A549 (cell line): ENCODE measurements at regions not wholly inside any gene's neighbourhood (a gene's known extent, or its start where the extent isn't known, plus 50 kb on each side); places are given as distances from the start of the nearest gene placed in this dataset.

ENCODE experiments used
- ATAC-seq, 2 experiments: fragments of 200-7000 bp in 1 of 2; fragments of >200 bp in 1 of 2; cut with Nextera tagmentation in 1 of 2; cut with Tn5 transposase in 1 of 2; 3 replicates each; pipeline versions ENCODE4 v1.8.0 to v1.9.1; 2018 to 2020; ENCODE audit warnings: mild to moderate bottlenecking in 1 of 2, moderate library complexity in 1 of 2
- CTCF ChIA-PET: fragments of 300-600 bp; sonication (Branson Sonifier 250); formaldehyde crosslinking; extraction: SDS; loops from one replicate; lab custom pipeline; 2021; ENCODE audit warnings: antibody characterized with exemption, inconsistent platforms; lab: Yijun Ruan, JAX
- POLR2A ChIA-PET: fragments of 350-600 bp; formaldehyde crosslinking; extraction: SDS; loops from one replicate; lab custom pipeline; 2021; ENCODE audit warnings: antibody characterized with exemption, inconsistent platforms; lab: Yijun Ruan, JAX
- DNase-seq, 2 experiments: peaks; one replicate each; pipeline versions ENCODE4 v3.0.0 to v3.0.0-alpha.2; 2011 to 2016; ENCODE audit warnings: low read depth in 1 of 2, low spot score in 1 of 2
- FAIRE-seq: peaks from 2 replicates; lab custom pipeline; 2011; peaks lifted over from hg19 to GRCh38; lab: Jason Lieb, UNC
- H3K27ac ChIP-seq, 2 experiments: fragments of >200 bp; sonication (Bioruptor Twin); formaldehyde crosslinking; 3 replicates each; pipeline ENCODE4 v1.5.1; 2016 to 2017
- H3K4me1 ChIP-seq: fragments of >200 bp; sonication (Bioruptor Twin); formaldehyde crosslinking; 3 replicates; pipeline ENCODE4 v1.6.1; 2016
- H3K4me2 ChIP-seq: fragments of >200 bp; sonication (Bioruptor Twin); formaldehyde crosslinking; 3 replicates; pipeline ENCODE4 v1.6.1; 2016
- H3K4me3 ChIP-seq: fragments of >200 bp; sonication (Bioruptor Twin); formaldehyde crosslinking; 3 replicates; pipeline ENCODE4 v1.5.1; 2016
- H3K9me3 ChIP-seq: fragments of >200 bp; sonication (Bioruptor Twin); formaldehyde crosslinking; 3 replicates; pipeline ENCODE4 v1.6.1; 2016
- BCL3 ChIP-seq: fragments of >200 bp; sonication (Bioruptor Twin); formaldehyde crosslinking; IDR thresholded peaks from 3 replicates; pipeline ENCODE4 v1.6.1; 2016
- CEBPB ChIP-seq, 2 experiments: fragments of >200 bp in 1 of 2; sonication (Bioruptor Twin) in 1 of 2; formaldehyde crosslinking in 1 of 2; IDR thresholded peaks; 2 replicates each; pipeline ENCODE4 v1.6.1; 2012 to 2016
- CHD2 ChIP-seq: fragments of 150-350 bp; IDR thresholded peaks from 2 replicates; pipeline ENCODE4 v1.6.1; 2014; ENCODE audit warnings: low read length; ENCODE audit not compliant: partially characterized antibody
- CTCF ChIP-seq: fragments of >200 bp; sonication (Bioruptor Twin); formaldehyde crosslinking; IDR thresholded peaks from 3 replicates; pipeline ENCODE4 v1.5.1; 2016
- EHMT2 ChIP-seq: fragments of 200-600 bp; sonication (generic); IDR thresholded peaks from 2 replicates; pipeline ENCODE4 v1.6.1; 2016; ENCODE audit warnings: antibody characterized with exemption, low read depth, mild to moderate bottlenecking, moderate library complexity
- FOSL2 ChIP-seq, 2 experiments: fragments of 450-650 bp in 1 of 2; fragments of >200 bp in 1 of 2; sonication (Bioruptor Twin) in 1 of 2; formaldehyde crosslinking; IDR thresholded peaks; 2 replicates each; pipeline versions ENCODE4 v1.5.0 to v1.6.1; 2016 to 2020; ENCODE audit warnings: mild to moderate bottlenecking in 1 of 2, moderate library complexity in 1 of 2
- FOXS1 ChIP-seq: fragments of 250-450 bp; sonication (Bioruptor Pico); IDR thresholded peaks from 2 replicates; pipeline ENCODE4 v1.5.0; 2020; ENCODE audit warnings: mild to moderate bottlenecking, moderate library complexity
- GATA3 ChIP-seq: IDR thresholded peaks from 2 replicates; pipeline ENCODE4 v1.6.1; 2012; ENCODE audit warnings: borderline replicate concordance
- HDAC2 ChIP-seq: fragments of 200-600 bp; sonication (generic); IDR thresholded peaks from 2 replicates; pipeline ENCODE4 v1.6.1; 2016
- JUNB ChIP-seq: fragments of >200 bp; sonication (Bioruptor Twin); formaldehyde crosslinking; IDR thresholded peaks from 2 replicates; pipeline ENCODE4 v1.6.1; 2016
- KDM5A ChIP-seq: fragments of 200-600 bp; sonication (generic); IDR thresholded peaks from 2 replicates; pipeline ENCODE4 v1.6.1; 2016; ENCODE audit warnings: antibody characterized with exemption, mild to moderate bottlenecking
- MAFK ChIP-seq: fragments of 450-650 bp; IDR thresholded peaks from 2 replicates; pipeline ENCODE4 v1.6.1; 2014; ENCODE audit not compliant: partially characterized antibody
- MAX ChIP-seq: IDR thresholded peaks from 2 replicates; pipeline ENCODE4 v1.6.1; 2012
- NFE2L2 ChIP-seq: fragments of 150-350 bp; conservative IDR thresholded peaks from 2 replicates; pipeline ENCODE4 v1.6.1; 2014; ENCODE audit warnings: low read length
- RAD21 ChIP-seq, 2 experiments: fragments of >200 bp in 1 of 2; sonication (Bioruptor Twin) in 1 of 2; formaldehyde crosslinking in 1 of 2; IDR thresholded peaks in 1 of 2; conservative IDR thresholded peaks in 1 of 2; 2 replicates in 1 of 2; 3 replicates in 1 of 2; pipeline ENCODE4 v1.6.1; 2012 to 2018; ENCODE audit warnings: inconsistent platforms in 1 of 2
- RFX5 ChIP-seq: fragments of 450-650 bp; IDR thresholded peaks from 2 replicates; pipeline ENCODE4 v1.7.1; 2014; ENCODE audit warnings: antibody characterized with exemption, mild to moderate bottlenecking, moderate library complexity
- RNF2 ChIP-seq: fragments of 200-600 bp; sonication (generic); IDR thresholded peaks from 2 replicates; pipeline ENCODE4 v1.6.1; 2016; ENCODE audit warnings: low read depth, mild to moderate bottlenecking, antibody characterized with exemption, moderate library complexity, borderline replicate concordance
- TFCP2L1 ChIP-seq: fragments of 250-450 bp; sonication (Bioruptor Pico); IDR thresholded peaks from 2 replicates; pipeline ENCODE4 v1.5.0; 2021; ENCODE audit warnings: mild to moderate bottlenecking
- ZC3H11A ChIP-seq: fragments of 450-650 bp; IDR thresholded peaks from 2 replicates; pipeline ENCODE4 v1.6.1; 2014; ENCODE audit warnings: antibody characterized with exemption, mild to moderate bottlenecking
- WGBS: methylation state at CpG from one replicate; pipeline ENCODE4 v1.1.6; 2017; ENCODE audit errors: missing lambda C conversion rate; 5-methylcytosine and 5-hydroxymethylcytosine counted together
- TF ChIP-seq, protein P1 (sequence below): fragments of 450-650 bp; IDR thresholded peaks from 2 replicates; pipeline ENCODE4 v1.6.1; 2014; ENCODE audit warnings: antibody characterized with exemption
- TF ChIP-seq, protein P2 (sequence below): fragments of 250-450 bp; sonication (Bioruptor Pico); IDR thresholded peaks from 2 replicates; pipeline ENCODE4 v1.5.0; 2020; ENCODE audit warnings: low read depth, mild to moderate bottlenecking, moderate library complexity
- TF ChIP-seq, protein P3 (sequence below): IDR thresholded peaks from 2 replicates; pipeline ENCODE4 v1.6.1; 2012

GRCh38 chr11:103733889-103734288 lies 302.6 kb upstream of the DDI1 start:
- ATAC-seq, result no peak

GRCh38 chr11:103735497-103736032 lies 300.9 kb upstream of the DDI1 start:
- DNase-seq (no peak), FAIRE-seq (no peak), ATAC-seq (no peak)
- no peak for TF ChIP-seq HDAC2
- TF ChIP-seq KDM5A, result no peak
- no peak for TF ChIP-seq GATA3
- TF ChIP-seq RFX5, result no peak
- no peak for TF ChIP-seq FOXS1 (CRISPR knock-in tag)
- no peak for TF ChIP-seq RAD21 (conservative IDR thresholded peaks at IDR 0.05 in 1 of 2, IDR thresholded peaks at IDR 0.05 in 1 of 2)
- no peak for TF ChIP-seq CTCF
- no peak for TF ChIP-seq MAFK
- TF ChIP-seq NFE2L2, result no peak
- TF ChIP-seq, protein P1, sequence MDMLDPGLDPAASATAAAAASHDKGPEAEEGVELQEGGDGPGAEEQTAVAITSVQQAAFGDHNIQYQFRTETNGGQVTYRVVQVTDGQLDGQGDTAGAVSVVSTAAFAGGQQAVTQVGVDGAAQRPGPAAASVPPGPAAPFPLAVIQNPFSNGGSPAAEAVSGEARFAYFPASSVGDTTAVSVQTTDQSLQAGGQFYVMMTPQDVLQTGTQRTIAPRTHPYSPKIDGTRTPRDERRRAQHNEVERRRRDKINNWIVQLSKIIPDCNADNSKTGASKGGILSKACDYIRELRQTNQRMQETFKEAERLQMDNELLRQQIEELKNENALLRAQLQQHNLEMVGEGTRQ, result no peak
- TF ChIP-seq CHD2, result no peak
- no peak for TF ChIP-seq JUNB
- TF ChIP-seq, protein P2, sequence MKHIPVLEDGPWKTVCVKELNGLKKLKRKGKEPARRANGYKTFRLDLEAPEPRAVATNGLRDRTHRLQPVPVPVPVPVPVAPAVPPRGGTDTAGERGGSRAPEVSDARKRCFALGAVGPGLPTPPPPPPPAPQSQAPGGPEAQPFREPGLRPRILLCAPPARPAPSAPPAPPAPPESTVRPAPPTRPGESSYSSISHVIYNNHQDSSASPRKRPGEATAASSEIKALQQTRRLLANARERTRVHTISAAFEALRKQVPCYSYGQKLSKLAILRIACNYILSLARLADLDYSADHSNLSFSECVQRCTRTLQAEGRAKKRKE (CRISPR knock-in tag), result no peak
- TF ChIP-seq FOSL2 (IDR thresholded peaks at IDR 0.05), result no peak
- no peak for TF ChIP-seq FOSL2 (CRISPR knock-in tag; IDR thresholded peaks at IDR 0.05)
- no peak for TF ChIP-seq MAX
- TF ChIP-seq BCL3, result no peak
- no peak overlapping the region for H3K4me3 ChIP-seq
- H3K4me2 ChIP-seq, result no peak overlapping the region
- CTCF ChIA-PET, result no interaction called here
- H3K27ac ChIP-seq, result no peak overlapping the region
- no peaks in the 10 kb centered on the region for H3K9me3 ChIP-seq
- POLR2A ChIA-PET, result no interaction called here
- H3K4me1 ChIP-seq, result no peaks in the 10 kb centered on the region
- WGBS, result 79% methylated on average over 4 of the region's 4 CpGs

More at GRCh38 chr11:103733889-103734288, 302.6 kb upstream of the DDI1 start:
- Histone ChIP-seq H3K4me2 (no peak overlapping the region), H3K9me3 (no peaks in the 10 kb centered on the region), H3K4me1 (no peaks in the 10 kb centered on the region), H3K4me3 (no peak overlapping the region), H3K27ac (no peak overlapping the region)
- DNase-seq (no peak), FAIRE-seq (no peak)
- WGBS, result 87% methylated on average over 1 of the region's 1 CpG
- CTCF ChIA-PET, result no interaction called here
- no peak for TF ChIP-seq MAX
- TF ChIP-seq, protein P3, sequence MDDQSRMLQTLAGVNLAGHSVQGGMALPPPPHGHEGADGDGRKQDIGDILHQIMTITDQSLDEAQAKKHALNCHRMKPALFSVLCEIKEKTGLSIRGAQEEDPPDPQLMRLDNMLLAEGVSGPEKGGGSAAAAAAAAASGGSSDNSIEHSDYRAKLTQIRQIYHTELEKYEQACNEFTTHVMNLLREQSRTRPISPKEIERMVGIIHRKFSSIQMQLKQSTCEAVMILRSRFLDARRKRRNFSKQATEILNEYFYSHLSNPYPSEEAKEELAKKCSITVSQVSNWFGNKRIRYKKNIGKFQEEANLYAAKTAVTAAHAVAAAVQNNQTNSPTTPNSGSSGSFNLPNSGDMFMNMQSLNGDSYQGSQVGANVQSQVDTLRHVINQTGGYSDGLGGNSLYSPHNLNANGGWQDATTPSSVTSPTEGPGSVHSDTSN, result no peak
- no peak for TF ChIP-seq RNF2
- no peak for TF ChIP-seq KDM5A
- no peak for TF ChIP-seq FOXS1 (CRISPR knock-in tag)
- TF ChIP-seq ZC3H11A, result no peak
- TF ChIP-seq RAD21 (conservative IDR thresholded peaks at IDR 0.05 in 1 of 2, IDR thresholded peaks at IDR 0.05 in 1 of 2), result no peak
- no peak for TF ChIP-seq CEBPB (IDR thresholded peaks at IDR 0.05)
- TF ChIP-seq TFCP2L1, result no peak
- TF ChIP-seq EHMT2, result no peak
- POLR2A ChIA-PET, result no interaction called here
